NCI-H774 (cell line): ENCODE measurements at regions not wholly inside any gene's neighbourhood (a gene's known extent, or its start where the extent isn't known, plus 50 kb on each side); places are given as distances from the start of the nearest gene placed in this dataset.
A peak's percentile ranks its signal among the peaks of the same experiment; 100 is the strongest.
"Not testable (repeated sequence)": the region's sequence is repeated elsewhere in the genome, so short reads cannot be mapped to it uniquely, and the experiment has no call there.

Experiments
- DNase-seq: peaks from one replicate; lab custom pipeline; 2025; lab: John Stamatoyannopoulos, UW

DNA sequence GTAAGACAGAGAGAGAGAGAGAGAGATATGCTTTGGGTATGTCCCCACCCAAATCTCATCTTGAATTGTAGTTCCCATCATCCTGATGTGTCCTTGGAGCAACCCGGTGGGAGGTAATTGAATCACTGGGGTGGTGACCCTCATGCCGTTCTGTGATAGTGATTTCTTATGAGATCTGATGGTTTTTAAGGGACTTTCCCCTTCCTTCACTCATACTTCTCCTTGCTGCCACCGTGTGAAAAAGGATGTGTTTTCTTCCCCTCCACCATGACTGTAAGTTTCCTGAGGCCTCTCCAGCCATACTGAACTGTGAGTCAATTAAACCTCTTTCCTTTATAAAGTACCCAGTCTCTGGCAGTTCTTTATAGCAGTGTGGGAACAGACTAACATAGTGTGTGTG is 60.3 kb downstream of the EOMES start:
- no peak for DNase-seq

DNA sequence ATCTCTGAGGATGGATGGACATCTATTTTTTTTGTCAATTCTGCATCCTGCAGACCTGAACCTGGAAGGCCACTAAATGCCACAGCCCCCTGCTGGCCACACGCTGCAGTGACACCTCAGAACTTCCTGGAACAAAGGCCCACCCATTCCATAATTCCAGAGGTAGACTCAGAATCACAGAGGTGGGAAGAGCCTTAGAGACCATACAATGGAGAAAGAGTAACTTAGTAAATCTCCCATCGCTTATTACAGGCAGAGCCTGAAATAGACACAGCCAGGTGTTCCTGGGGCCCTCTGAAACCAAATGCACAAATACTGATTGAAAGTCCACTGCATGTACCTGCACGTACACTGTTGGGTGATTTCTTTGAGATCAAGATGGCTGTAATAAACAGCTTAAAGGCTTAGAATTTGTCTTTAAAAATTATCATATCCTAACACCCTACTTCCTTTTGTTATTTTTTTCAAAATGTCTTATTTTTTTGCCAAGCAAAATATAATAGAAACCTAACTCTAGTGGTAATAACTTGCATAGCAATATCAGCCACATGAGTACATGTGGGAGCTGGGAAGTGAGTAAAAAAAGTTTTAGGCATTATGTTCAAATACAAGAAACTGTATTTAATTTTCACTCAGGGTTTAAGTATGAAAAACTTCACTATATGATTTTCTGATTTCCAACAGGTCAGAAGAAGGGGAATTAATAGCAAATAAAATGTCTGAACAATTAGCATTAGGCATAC is 62.7 kb downstream of the EOMES start:
- peak; percentile 5 for DNase-seq

DNA sequence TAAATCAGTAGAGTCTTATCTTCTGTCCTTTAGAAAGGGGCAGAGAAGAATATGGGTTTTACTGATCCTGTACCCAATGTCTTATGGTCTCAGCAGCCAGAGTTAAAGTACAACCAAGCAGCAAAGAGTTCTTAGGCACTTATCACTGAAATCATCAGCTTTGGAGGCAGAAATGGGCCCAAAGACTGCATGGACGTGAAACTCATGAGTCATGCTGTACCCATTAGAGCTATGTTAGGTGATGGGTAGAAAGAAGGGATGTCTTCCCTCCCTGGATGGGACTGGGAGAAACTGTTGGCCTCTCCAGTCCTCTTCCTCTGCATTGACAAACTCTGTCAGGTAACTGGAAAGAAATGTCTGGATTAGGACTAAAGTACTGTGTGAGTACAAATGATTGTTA is 63.4 kb downstream of the EOMES start:
- no peak for DNase-seq

DNA sequence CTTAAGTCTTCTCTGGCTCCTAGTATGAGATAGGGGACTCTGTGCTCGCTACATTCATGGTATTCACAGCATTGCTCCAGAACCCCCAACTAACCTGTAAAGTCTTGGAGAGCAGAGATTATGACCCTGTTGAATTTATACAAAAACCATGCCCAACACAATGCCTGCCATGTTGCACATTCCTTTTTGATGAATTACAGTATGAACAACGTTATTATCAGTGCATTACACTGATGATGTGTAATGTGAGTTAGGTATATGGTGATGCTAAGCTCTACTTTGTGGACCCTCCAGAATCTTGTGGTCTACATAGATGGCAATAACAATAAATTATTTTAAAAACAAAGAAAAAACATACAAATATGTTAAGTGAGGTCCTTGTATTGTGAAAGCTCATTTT is 64.3 kb downstream of the EOMES start:
- DNase-seq: no peak

DNA sequence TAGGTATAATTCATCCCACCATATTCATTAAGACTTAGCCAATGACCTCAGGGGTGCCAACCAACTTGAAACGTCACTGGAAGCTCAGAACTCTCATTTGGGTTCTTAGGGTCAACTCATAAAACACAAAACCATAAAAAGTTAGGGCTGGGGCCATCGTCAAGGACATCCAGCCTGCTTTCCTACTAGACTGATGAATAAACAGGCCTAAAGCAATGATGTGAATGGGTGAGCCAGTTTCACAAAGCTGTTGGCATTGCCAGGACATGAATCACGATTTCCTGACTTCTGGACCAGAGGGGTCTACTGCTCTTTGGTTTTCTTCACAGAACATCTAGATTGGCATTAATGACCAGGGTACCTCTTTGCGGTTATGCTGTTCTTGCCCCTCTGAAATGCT is 64.7 kb downstream of the EOMES start:
- no peak for DNase-seq

DNA sequence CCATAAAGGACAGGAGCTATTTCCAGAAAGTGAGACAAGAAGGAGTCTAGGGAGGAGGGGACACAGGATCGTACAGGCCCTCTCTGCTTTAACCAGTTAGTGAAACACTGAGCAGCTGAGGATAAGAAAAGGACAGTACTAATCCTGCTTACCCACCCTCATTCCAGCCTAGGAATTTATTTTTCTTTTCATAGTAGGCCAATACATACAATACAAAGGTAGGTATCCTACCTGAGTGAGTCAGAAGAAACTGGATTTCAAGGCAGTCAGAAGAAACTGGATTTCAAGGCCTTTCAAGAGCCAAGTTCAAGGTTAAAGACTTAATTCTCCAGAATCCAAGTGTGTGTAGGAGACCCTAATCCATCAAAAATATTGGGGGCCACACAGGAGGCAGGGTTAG is 65.3 kb downstream of the EOMES start:
- no peak for DNase-seq

DNA sequence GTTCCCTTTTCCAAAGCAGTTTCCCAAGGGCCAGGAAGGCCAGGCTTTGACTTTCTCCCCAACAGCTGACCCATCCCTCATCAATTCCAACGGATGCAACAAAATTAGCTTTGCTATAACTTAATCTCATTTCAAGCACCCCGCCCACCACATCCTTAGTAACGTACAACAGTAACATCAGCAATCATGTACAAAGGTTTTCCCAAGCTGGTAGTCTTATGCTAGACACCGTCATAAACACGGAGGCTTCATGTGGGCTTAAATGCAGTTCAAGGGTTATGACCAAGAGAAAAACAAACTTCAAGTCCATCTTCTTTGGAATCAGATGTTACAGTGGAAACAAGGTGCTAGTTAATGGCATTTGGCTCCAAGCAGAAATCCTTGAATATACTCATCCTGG is 66.6 kb downstream of the EOMES start:
- no peak for DNase-seq

DNA sequence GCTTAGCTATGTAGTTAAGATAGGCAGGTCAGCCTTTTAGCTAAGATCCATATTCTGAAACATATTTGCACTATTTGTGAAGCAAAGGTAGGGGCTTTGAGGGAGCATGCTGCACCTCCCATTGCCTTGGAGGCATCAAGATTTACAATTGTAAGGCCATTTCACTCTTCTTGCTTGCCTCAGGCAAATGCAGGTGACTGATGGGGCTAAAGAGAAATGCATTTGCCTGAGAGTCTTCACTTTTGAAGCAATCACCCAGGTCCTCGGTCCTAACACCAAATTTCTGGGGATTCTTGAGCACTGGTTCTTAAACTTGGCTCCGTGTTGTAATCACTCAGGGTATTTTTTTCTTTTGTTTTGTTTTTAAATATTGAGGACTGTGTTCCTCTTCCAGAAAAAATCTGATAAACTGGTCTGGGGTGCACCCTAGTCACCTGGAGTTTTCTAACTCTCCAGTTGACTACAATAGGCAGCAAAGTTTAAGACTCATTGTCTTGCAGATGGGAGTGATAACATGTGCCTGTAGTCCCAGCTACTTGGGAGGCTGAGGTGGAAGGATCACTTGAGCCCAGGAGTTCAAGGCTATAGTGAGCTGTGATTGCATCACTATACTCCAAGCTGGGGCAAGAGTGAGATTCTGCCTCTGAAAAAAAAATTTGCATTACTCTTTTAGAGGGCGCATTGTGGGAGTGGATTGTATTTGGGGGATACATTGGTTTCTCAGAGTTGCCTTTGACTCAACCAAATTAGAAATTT is 68.1 kb downstream of the EOMES start:
- no peak for DNase-seq

DNA sequence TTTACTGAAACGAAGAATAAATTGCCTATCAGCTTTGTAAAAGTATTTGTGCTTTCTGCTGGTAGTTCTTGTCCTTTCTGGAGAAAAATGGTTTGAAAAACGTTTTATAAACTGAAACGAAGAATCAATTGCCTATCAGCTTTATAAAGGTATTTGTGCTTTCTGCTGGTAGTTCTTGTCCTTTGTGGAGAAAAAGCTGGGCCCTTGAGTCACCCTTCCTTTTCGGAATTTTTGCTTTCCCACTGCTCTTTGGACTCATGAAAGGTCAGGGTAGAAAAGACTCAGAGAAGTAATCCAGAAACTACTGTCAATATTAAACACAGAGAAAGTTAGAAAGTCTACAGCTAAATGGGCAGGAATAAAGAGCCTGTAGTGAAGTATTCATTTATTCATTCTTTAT is 72.8 kb downstream of the EOMES start:
- DNase-seq: no peak

DNA sequence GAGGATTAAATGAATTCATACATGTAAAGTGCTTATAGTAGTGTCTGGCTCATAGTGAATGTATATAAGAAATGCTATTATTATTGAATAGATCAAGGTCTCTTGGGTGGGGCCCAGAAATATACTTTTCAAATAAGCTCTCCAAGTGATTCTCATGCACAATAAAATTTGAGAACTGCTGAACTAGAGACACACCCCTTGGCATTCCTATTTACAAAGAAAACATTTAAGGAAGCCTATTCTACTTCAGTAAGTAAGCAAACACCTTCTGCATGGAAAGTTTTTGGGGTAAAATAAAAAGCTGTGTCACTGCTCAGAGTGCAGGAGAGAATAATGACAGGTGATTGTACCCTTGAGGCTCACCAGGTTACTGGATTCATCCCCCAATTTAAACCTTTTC is 75.2 kb downstream of the EOMES start:
- no peak for DNase-seq

DNA sequence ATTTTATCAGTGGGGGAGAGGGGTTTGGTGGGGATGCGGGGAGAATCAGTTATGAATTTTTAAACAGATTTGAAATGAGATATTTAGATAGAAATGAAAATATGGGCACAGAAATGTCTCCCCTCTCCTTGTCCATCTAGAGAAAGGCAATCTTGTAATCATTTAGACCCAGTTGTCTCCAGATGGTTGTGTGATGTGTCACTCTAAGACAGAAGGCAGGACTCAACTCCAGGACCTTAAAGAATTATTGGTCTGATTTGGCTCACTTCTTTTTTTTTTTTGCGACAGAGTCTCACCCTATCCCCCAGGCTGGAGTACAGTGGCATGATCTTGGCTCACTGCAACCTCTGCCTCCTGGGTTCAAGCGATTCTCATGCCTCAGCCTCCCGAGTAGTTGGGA is 77.2 kb downstream of the EOMES start:
- no peak for DNase-seq

DNA sequence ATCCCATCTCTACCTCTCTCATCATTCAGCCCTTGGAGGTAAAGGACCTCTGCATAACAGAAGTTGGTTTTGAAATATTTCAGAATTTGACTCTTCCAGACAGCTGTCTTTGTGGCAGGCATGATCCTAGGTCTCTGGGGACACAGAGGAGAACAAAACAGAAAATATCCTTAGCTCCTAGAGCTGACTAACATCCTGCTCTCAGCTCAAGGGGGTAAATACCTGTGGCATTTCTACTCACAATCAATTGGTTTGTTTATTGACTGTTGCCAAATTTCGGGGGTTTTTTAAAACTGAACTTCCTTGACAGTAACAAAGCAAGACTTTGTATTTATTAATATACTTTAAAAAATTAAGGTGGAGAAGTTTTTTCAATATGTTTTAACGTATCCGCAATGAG is 78.8 kb downstream of the EOMES start:
- no peak for DNase-seq

DNA sequence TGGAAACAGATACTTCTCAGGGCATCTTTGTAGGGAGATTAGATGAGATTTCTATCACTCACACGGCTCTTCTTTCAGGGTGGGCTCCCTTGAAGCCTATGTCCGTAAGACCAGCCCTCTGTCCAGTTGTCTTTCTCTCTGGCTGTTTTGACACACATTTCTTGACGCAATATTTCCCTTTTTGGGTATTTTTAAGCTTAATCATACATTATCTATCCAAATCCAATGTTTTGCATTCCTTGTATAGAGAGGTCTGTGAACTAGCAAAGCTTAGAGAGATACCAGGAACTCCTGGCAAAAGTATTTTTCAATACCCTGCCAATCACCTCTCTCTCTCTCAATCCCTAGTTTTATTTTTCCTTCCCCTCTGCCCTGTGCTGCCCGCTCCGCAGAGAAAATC is 79.3 kb downstream of the EOMES start:
- no peak for DNase-seq

DNA sequence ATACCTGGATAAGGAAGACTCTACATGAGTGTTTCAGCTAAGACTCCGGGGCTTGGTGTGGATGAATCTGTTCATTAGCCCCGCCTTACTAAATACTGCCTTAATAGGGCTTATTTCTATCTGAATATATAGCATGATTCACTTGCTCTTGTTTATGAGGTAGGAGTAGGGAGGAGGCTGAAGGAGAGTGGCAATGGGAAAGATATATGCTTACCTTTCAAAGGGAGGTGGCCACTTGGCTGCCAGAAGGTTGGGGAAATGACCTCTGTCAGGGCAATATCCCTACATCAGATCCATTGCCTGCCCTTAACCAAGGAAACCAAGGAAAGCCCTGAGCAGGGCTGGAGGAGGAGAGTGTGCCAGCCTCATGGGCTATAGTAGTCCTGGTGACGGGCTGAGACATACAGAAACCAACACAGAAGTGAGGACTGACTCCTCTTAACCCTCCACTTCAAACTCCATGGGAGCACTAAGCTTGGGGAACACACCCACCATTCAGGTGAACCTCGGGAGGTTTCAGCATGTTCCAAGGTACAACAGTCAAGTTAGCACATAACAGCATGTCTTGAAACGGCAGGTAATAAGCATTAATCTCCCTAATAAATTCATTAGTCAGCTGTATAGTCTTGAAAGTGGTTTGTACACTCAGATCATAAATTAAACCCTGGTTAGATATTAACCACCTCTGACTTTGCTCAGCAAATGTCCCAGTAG is 80.1 kb downstream of the EOMES start:
- DNase-seq: no peak

DNA sequence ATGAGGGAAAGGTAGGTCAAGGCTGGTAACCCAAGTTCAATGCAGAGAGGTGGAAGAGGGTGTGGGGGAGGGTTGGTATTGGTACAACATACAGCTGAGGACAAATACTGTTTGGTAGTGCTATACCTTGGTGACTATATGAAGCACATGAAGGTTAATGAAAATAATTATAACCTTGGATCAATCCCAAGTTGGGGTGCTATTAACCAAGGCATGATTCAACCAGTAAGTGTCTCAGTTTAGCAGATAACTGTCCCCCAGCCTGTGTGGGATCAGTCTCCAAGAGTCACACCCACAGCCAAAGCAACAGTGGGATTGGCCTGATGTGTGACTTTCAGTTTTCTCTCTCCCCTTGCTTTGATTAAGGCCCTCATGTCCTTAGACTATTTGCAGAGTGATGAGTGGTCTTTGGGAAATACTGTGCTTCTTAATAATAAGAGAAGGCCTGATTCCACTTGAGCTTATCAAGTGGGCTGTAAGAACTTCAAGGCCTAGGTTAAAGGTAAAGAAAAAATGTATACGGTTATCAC is 80.8 kb downstream of the EOMES start:
- DNase-seq: no peak

DNA sequence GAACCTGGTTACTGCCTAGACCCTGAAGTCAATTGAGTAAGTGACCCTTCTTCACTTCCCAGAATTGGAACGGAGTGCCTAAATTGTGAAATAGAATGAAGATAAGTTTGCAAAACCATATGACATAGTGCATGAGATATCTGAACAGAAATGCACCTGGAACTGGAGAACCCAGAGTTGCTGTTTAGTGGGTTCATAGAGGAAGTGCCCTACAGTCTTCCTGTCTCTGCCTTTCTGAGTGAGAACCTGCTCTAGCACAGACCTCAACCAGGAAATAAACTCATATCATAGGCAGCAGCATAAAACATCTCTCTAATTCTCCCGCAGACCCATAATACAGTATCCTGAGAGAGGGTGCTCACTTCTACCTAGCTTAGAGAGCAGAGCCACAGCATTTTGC is 82.9 kb downstream of the EOMES start:
- no peak for DNase-seq

DNA sequence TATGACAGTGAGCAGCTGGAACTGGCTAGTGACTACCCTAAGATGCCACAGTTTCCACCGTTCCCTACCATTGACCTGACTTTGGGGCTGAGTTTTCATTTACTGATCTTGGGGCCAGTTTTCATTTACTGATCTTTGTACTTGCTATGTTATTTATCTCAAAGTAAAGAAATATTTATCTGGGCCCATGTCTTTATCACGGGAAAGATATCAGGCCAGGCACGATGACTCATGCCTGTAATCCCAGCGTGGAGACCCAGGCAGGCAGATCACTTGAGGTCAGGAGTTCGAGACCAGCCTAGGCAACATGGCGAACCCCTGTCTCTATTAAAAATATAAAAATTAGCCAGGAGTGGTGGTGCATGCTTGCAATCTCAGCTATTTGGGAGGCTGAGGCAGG is 83.5 kb downstream of the EOMES start:
- DNase-seq: no peak

DNA sequence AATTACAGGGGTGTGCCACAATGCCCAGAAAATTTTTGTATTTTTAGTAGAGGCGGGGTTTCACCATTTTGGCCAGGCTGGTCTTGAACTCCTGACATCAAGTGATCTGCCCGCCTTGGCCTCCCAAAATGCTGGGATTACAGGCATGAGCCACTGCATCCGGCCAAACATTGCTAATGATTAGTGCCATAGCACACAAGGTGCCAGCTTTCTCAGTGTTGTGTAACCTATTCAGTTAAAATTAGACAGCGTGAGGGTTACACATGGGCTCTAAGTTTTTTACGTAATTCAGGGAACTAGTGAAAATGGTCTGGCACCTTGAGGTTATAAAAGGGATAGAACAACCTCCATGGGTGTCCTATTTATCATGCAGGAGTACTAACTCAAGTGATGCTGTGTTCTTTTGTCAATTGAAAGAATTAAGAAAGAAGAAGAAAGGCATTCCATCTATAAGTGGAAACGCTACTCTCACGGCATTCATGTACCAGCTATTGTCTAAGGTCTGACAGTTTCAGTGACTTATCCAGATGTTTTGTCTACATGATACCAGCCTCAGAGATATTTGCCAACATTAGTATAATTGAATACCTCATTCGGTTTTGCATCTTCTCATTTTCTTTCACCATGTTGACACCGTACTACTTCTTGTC is 84.7 kb downstream of the EOMES start:
- no peak for DNase-seq

DNA sequence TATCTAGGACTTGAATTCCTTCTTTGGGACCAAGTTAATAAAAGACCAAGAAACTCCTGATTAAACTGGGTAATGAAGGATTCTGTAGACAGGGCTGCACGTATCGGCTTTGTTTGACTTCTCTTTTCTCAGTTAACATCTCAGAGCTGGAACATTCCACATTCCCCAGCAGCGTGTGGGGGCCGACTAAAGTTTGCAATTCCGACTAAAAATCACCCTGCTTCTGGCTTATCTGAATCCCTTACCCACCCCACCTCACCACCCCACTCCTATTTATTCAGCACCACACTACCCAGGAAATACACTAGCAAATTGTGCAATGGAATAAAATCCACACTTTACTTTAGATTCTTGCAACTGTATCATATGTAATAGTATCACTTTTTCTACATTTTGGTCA is 87.1 kb downstream of the EOMES start:
- not testable (repeated sequence) for DNase-seq

DNA sequence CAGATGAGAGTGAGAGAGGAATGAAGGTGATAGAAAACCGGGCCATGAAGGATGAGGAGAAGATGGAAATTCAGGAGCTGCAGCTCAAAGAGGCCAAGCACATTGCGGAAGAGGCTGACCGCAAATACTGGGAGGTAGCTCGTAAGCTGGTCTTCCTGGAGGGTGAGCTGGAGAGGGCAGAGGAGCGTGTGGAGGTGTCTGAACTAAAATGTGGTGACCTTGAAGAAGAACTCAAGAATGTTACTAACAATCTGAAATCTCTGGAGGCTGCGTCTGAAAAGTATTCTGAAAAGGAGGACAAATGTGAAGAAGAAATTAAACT is 88.9 kb downstream of the EOMES start:
- no peak for DNase-seq

DNA sequence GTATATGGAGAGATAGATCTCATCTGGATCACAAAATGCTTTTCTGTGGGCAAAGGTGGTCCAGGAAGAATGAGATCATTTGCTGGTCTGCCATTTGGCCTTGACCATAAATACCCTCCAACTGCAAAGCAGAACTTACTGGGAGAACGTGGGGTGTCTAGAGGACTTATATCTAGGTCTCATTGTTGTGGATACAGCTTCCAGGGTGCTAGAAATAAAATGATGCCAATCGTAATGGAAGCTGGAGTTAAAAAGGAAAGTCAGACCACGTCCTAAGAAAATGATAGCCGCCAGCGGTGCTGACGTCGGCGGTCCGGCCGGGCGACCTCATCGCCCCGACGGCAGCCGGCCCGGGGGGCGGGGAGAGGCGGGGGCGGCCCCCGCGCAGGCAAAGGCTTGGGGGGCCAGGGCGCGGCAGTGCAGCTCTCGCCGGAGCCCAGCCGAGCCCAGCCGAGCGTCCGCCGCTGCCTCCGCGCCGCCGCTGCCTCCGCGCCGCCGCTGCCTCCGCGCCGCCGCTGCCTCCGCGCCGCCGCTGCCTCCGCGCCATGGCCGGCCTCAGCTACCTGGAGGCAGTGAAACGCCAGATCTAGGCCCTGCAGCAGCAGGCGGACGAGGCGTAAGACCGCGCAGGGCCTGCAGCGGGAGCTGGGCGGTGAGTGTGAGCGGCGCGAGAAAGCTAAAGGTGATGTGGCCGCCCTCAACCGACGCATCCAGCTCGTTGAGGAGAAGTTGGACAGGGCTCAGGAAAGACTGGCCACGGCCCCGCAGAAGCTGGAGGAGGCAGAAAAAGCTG is 89.5 kb downstream of the EOMES start:
- peak; percentile 60 for DNase-seq

DNA sequence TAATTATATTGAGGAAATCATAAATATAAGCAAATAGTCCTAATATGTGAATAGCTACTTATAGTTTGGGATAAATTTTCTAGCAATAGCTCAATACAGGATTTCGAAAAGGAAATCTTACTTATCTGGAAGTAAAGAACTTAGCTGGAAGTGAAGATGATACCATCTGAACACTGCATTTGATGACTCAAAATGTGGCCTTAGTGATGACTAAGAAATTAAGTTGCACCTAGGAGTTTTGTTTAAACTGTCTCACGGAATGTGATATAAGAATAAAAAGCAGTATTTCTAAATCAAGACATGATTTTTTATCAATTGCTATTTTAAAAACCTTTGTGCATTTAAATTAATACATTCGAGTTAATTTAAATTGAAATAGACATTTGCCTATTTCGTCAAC is 91.2 kb downstream of the EOMES start:
- no peak for DNase-seq
